Activated CD4-positive, alpha-beta T cell treated with anti-CD3 and anti-CD28 coated beads, Interleukin-2, amount 10 ng/mL, durations not matched to agents 24 days and 14 days (primary cell): ENCODE measurements at regions not wholly inside any gene's neighbourhood (a gene's known extent, or its start where the extent isn't known, plus 50 kb on each side); places are given as distances from the start of the nearest gene placed in this dataset.
"Not testable (repeated sequence)": the region's sequence is repeated elsewhere in the genome, so short reads cannot be mapped to it uniquely, and the experiment has no call there.

Experiments used
- DNase-seq: peaks from one replicate; pipeline ENCODE4 v3.0.0; 2022
- H3K27ac Mint-ChIP-seq: one replicate; pipeline ENCODE4 v1.8.0; 2022; ENCODE audit warnings: mild to moderate bottlenecking, mixed read lengths
- H3K27me3 Mint-ChIP-seq: one replicate; pipeline ENCODE4 v1.8.0; 2022; ENCODE audit warnings: mixed read lengths
- H3K36me3 Mint-ChIP-seq: one replicate; pipeline ENCODE4 v1.8.0; 2022; ENCODE audit warnings: low read depth, mild to moderate bottlenecking, mixed read lengths
- H3K4me1 Mint-ChIP-seq: one replicate; pipeline ENCODE4 v1.8.0; 2021; ENCODE audit warnings: mixed read lengths
- H3K4me3 Mint-ChIP-seq: one replicate; pipeline ENCODE4 v1.8.0; 2022; ENCODE audit warnings: mild to moderate bottlenecking, moderate library complexity, mixed read lengths
- H3K9me3 Mint-ChIP-seq: one replicate; pipeline ENCODE4 v1.8.0; 2021; ENCODE audit warnings: mixed read lengths
- intact Hi-C: fragments of 100-400 bp; cut with micrococcal nuclease; formaldehyde crosslinking; loops from one replicate; pipeline ENCODE4 v1.15.1; 2023

GRCh38 chr1:184162281-184162680 lies 110.8 kb downstream of the TSEN15 start:
- intact Hi-C loops, result loop anchor here (5.0 to 10.0 kb wide), 4 partner anchors 60 to 705 kb away; partner anchors contain the start of gene SMG7
- no peak overlapping the region for H3K4me3 Mint-ChIP-seq

GRCh38 chr1:184163674-184164465 lies 112.3 kb downstream of the TSEN15 start:
- intact Hi-C loops, result loop anchor here (5.0 to 10.0 kb wide), 4 partner anchors 58 to 703 kb away; partner anchors contain the start of gene SMG7
- Mint-ChIP-seq H3K27me3 (peaks cover 2% of the 10 kb centered on the region), H3K4me3 (no peak overlapping the region), H3K9me3 (no peaks in the 10 kb centered on the region), H3K36me3 (no peaks in the 10 kb centered on the region), H3K4me1 (peaks cover 16% of the 10 kb centered on the region), H3K27ac (no peak overlapping the region)
- peak; percentile 61 for DNase-seq

More at GRCh38 chr1:184162281-184162680, 110.8 kb downstream of the TSEN15 start:
- Mint-ChIP-seq H3K4me1 (peaks cover 16% of the 10 kb centered on the region), H3K9me3 (no peaks in the 10 kb centered on the region), H3K27me3 (peaks cover 2% of the 10 kb centered on the region), H3K27ac (no peak overlapping the region), H3K36me3 (no peaks in the 10 kb centered on the region)
- DNase-seq, result no peak

DNA sequence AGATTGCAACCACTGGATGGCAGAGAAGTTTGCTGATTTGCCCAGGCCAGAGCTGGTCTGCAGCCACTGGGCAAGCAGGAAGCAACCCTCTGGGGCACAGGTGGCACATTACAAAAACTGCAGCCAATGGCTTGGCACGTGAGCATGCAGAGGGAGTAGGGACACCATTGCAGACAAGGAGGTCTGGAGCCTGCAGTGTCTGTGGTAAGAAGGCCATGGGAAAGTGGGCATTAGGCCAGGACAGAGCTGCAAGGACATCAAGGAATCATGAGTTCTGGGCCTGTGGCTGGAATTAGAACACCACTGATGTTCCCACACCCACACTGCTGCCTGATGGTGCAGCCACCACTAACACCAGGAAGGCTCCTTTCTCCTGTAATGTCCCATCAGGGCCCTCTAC lies 113.0 kb downstream of the TSEN15 start:
- H3K27ac Mint-ChIP-seq, result no peak overlapping the region
- no peak overlapping the region for H3K4me3 Mint-ChIP-seq
- peaks cover 16% of the 10 kb centered on the region for H3K4me1 Mint-ChIP-seq
- intact Hi-C loops, result loop anchor here (5.0 to 10.0 kb wide), 4 partner anchors 58 to 703 kb away; partner anchors contain the start of gene SMG7
- H3K9me3 Mint-ChIP-seq, result peaks cover 4% of the 10 kb centered on the region
- no peak for DNase-seq
- no peaks in the 10 kb centered on the region for H3K36me3 Mint-ChIP-seq
- peaks cover 5% of the 10 kb centered on the region for H3K27me3 Mint-ChIP-seq

DNA sequence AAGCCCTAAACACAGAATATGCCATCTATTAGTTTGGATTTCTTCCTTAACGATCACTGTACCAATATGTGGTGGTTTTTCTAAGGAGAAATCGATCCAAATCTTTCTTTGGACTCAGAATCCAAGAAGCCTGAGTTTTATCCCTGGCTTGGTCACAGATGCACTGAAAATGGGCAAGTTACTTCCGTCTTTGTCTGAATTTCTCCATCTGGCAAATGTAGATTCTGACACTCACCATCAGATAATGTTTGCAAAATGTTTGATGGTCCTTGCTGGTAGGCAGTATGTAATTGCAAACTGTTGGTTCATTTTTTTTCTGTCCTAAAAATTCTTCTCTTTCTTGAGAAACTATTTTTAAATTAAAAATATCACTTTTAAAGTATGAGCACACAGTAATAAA lies 115.0 kb downstream of the TSEN15 start:
- H3K4me3 Mint-ChIP-seq, result no peak overlapping the region
- peaks cover 5% of the 10 kb centered on the region for H3K27me3 Mint-ChIP-seq
- no peak for DNase-seq
- H3K36me3 Mint-ChIP-seq, result no peaks in the 10 kb centered on the region
- peaks cover 14% of the 10 kb centered on the region for H3K4me1 Mint-ChIP-seq
- no peak overlapping the region for H3K27ac Mint-ChIP-seq
- intact Hi-C loops, result loop anchor here (10.0 kb wide), 1 partner anchor 692 kb away; the partner anchor contains the start of gene SMG7
- H3K9me3 Mint-ChIP-seq, result peaks cover 4% of the 10 kb centered on the region

- intact Hi-C loops, result loop anchor here (10.0 kb wide), 1 partner anchor 693 kb away; the partner anchor contains the start of gene SMG7
- no peaks in the 10 kb centered on the region for H3K36me3 Mint-ChIP-seq
These were observed 115.8 kb downstream of the TSEN15 start for GRCh38 chr1:184167352-184167751.

GRCh38 chr1:184170719-184171118 lies 119.2 kb downstream of the TSEN15 start:
- H3K9me3 Mint-ChIP-seq, result peaks cover 4% of the 10 kb centered on the region
- H3K4me3 Mint-ChIP-seq, result no peak overlapping the region
- no peak overlapping the region for H3K27ac Mint-ChIP-seq
- peaks cover 2% of the 10 kb centered on the region for H3K4me1 Mint-ChIP-seq
- intact Hi-C loops, result no loop called here
- H3K27me3 Mint-ChIP-seq, result peaks cover 6% of the 10 kb centered on the region
- DNase-seq, result no peak
- no peaks in the 10 kb centered on the region for H3K36me3 Mint-ChIP-seq

More at GRCh38 chr1:184167352-184167751, 115.8 kb downstream of the TSEN15 start:
- Mint-ChIP-seq H3K9me3 (peaks cover 4% of the 10 kb centered on the region), H3K4me3 (no peak overlapping the region), H3K27me3 (peaks cover 5% of the 10 kb centered on the region), H3K4me1 (peaks cover 10% of the 10 kb centered on the region), H3K27ac (no peak overlapping the region)
- no peak for DNase-seq

- H3K36me3 Mint-ChIP-seq, result no peaks in the 10 kb centered on the region
- H3K4me3 Mint-ChIP-seq, result no peak overlapping the region
- no peak for DNase-seq
- no peaks in the 10 kb centered on the region for H3K4me1 Mint-ChIP-seq
- no peak overlapping the region for H3K27ac Mint-ChIP-seq
- no peaks in the 10 kb centered on the region for H3K9me3 Mint-ChIP-seq
- intact Hi-C loops, result no loop called here
- peaks cover 2% of the 10 kb centered on the region for H3K27me3 Mint-ChIP-seq
These were observed 124.5 kb downstream of the TSEN15 start for GRCh38 chr1:184176058-184176457.

DNA sequence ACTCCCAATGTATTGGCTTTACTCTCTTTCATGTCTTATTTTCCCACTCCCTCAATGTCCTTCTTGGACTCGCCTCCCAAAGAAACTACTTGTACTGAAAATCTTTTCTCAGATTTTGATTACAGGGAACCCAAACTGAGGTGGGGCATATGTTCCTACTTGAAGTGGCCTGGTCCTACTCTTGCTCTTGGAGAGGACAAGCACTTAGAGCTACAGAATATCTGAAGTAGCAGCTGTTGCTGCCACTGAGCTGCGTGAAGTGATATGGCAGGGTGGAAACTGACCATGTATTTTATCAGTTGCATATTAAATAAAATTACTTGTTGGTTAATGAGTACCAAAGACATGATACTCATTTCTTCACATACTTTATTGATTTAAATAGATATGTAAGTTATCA lies 129.5 kb downstream of the TSEN15 start:
- Mint-ChIP-seq H3K4me1 (no peaks in the 10 kb centered on the region), H3K4me3 (no peak overlapping the region), H3K36me3 (no peaks in the 10 kb centered on the region), H3K27me3 (no peaks in the 10 kb centered on the region), H3K9me3 (no peaks in the 10 kb centered on the region), H3K27ac (no peak overlapping the region)
- no peak for DNase-seq
- intact Hi-C loops, result no loop called here

GRCh38 chr1:184183919-184184318 lies 132.4 kb downstream of the TSEN15 start:
- Mint-ChIP-seq H3K9me3 (no peaks in the 10 kb centered on the region), H3K4me3 (no peak overlapping the region), H3K27ac (no peak overlapping the region), H3K27me3 (peaks cover 5% of the 10 kb centered on the region), H3K4me1 (no peaks in the 10 kb centered on the region), H3K36me3 (no peaks in the 10 kb centered on the region)
- intact Hi-C loops, result no loop called here
- no peak for DNase-seq

- H3K27ac Mint-ChIP-seq, intact Hi-C loops, H3K36me3 Mint-ChIP-seq, DNase-seq, H3K4me1 Mint-ChIP-seq, H3K4me3 Mint-ChIP-seq, H3K27me3 Mint-ChIP-seq, H3K9me3 Mint-ChIP-seq: not testable (repeated sequence)
These were observed 133.1 kb downstream of the TSEN15 start for GRCh38 chr1:184184614-184185013.

- intact Hi-C loops, result no loop called here
- no peak for DNase-seq
- peaks cover 9% of the 10 kb centered on the region for H3K27me3 Mint-ChIP-seq
- no peaks in the 10 kb centered on the region for H3K9me3 Mint-ChIP-seq
- no peak overlapping the region for H3K27ac Mint-ChIP-seq
- no peaks in the 10 kb centered on the region for H3K4me1 Mint-ChIP-seq
- no peak overlapping the region for H3K4me3 Mint-ChIP-seq
- no peaks in the 10 kb centered on the region for H3K36me3 Mint-ChIP-seq
These were observed 133.8 kb downstream of the TSEN15 start for GRCh38 chr1:184185347-184185746.

DNA sequence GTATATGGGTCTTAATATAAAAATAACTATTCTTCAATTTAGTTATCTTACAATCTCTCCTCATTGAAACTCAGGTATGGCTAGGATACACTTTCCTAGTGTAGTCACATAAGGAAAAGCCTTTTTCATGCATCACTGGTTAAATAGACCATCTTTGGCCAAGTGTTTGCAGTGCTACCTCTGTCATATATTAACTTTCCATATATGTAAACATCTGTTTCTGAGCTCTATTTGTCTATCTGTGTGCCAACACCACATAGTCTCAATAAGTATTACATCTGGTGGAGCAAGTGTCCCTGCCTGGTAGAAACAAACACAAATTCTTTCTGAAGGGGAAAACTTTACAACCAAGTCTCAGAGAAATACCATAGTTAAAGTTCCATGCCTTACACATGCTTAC lies 134.6 kb downstream of the TSEN15 start:
- no peak for DNase-seq
- H3K36me3 Mint-ChIP-seq, result no peaks in the 10 kb centered on the region
- no peak overlapping the region for H3K4me3 Mint-ChIP-seq
- H3K27me3 Mint-ChIP-seq, result peaks cover 16% of the 10 kb centered on the region
- H3K27ac Mint-ChIP-seq, result no peak overlapping the region
- no peaks in the 10 kb centered on the region for H3K4me1 Mint-ChIP-seq
- intact Hi-C loops, result no loop called here
- no peaks in the 10 kb centered on the region for H3K9me3 Mint-ChIP-seq

DNA sequence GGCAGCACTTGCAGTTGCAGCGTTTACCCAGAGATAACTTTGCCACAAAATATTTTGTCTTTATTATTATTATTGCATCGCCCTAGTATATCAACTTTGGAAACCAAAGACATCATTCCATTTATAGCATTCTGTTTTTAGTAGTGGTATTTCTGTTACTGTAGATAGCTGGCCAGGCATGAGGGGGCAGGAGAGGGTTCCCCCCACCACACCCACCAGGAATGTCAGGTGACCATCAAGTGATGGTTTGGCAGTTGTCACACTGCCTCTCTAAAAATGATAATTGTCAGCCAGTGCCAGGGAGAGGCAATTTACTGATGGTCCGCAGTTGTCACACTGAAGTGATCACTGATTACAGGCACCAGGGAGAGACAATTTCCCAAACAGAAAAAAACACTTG lies 135.6 kb downstream of the TSEN15 start:
- DNase-seq, result no peak
- Mint-ChIP-seq H3K9me3 (no peaks in the 10 kb centered on the region), H3K4me1 (no peaks in the 10 kb centered on the region), H3K4me3 (no peak overlapping the region), H3K27ac (no peak overlapping the region), H3K27me3 (peaks cover 17% of the 10 kb centered on the region), H3K36me3 (no peaks in the 10 kb centered on the region)
- intact Hi-C loops, result no loop called here

- H3K9me3 Mint-ChIP-seq, result no peaks in the 10 kb centered on the region
- intact Hi-C loops, result no loop called here
- no peak overlapping the region for H3K27ac Mint-ChIP-seq
- no peaks in the 10 kb centered on the region for H3K4me1 Mint-ChIP-seq
- DNase-seq, result no peak
- peaks cover 18% of the 10 kb centered on the region for H3K27me3 Mint-ChIP-seq
- no peak overlapping the region for H3K4me3 Mint-ChIP-seq
- H3K36me3 Mint-ChIP-seq, result no peaks in the 10 kb centered on the region
These were observed 136.5 kb downstream of the TSEN15 start for GRCh38 chr1:184188037-184188436.
